Right kidney (tissue), 1 donor: ENCODE measurements at regions not wholly inside any gene's neighbourhood (a gene's known extent, or its start where the extent isn't known, plus 50 kb on each side); places are given as distances from the start of the nearest gene placed in this dataset.

Source experiments
- DNase-seq: peaks from one replicate; pipeline ENCODE4 v3.0.0-alpha.2; 2016

DNA sequence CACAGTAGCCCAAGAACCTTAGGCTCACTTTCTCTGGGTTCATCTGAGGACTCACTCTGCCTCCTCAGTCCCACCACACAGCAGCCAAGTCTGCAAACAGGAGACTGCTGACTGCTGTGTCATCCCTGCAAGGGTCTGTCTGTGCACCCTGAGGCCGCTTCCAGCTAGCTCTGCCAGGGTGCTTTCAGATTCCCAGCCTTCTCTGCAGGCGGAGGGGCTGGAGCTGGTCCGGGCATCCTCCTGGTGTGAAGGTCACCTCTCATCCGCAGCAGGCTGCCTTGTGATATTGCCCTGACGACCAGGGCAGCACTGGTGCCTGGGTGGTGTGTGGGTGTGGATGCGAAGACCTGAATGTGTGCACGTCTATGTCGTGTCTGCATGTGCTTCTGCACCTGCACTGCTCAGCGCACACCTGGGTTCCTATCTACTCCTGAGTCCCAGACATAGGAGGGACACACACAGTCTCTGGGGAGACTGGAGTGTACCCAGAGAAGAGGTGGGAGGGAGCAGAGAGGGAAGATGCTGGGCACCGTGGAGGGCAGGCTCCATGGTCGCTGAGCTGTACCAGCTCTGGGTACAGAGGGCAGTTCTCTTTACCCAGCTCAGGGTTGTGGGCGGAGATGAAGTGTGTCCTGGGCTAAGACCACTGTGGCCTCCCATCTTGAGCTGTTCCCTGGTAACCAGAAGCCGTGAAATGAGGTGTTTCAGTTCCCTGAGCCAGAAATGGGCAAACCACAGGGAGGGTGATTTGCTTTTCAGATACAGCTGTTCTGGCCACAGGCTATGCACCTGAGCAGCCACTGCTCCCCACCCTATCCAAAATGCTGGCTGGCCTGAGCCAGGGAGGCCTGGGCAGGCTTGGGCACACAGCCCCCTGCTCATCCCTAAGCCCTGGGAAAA lies 160.9 kb upstream of the CSF3R start:
- DNase-seq = no peak

DNA sequence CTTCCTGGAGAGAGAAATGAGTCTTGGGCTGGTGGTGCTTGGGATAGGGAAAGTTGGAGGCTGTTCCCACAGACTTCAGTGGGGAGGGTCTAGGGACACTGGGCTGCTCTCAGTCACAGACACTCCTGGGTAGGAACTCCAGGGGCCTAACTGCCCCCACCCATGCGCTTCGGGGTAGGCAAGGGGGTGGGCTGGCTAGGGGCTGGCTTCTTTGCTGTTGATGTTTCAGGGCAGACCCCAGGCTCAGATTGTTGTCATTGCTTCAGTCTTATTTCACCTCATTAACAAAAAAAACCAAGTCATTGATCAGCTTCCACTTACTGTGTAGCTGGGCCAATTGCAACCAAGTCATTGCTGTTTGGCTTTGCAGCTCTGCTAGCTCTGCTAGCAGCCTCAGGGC lies 160.1 kb upstream of the CSF3R start:
- no peak for DNase-seq

DNA sequence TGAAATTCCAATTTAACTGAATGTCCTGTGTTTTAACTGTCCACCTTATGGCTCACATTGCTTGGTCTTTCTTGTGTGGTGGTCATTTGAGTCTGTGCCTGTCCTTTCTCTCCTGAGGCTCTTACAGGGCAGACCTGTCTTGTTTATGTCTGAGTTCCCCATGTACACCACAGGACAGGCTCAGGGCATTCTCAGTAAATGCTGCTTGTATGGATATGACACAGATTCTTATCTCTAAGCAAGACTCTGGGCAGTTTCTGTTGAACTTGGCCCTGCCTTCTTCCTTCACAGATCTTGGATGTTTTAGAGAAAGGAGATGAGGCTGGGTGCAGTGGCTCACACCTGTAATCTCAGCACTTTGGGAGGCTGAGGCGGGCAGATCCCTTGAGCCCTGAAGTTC lies 159.1 kb upstream of the CSF3R start:
- no peak for DNase-seq

DNA sequence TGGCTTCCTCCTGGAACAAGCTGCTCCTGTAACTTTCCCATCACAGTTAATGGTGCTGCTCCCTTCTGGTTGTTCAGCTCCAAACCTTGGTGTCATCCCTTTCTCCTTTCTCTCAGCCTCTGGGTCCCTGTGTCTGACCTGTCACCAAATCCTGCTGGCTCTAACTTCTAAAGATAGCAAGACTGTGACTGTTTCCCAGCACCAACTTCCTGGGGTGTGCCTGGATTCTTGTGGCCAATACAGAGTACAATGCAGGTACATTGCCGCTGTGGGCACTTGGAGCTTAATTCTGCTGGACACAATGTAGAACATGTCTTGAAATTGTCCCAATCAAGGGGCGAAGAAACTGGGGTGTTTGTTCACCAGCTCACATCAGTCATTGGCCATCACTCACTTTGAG lies 156.7 kb upstream of the CSF3R start:
- DNase-seq = no peak

DNA sequence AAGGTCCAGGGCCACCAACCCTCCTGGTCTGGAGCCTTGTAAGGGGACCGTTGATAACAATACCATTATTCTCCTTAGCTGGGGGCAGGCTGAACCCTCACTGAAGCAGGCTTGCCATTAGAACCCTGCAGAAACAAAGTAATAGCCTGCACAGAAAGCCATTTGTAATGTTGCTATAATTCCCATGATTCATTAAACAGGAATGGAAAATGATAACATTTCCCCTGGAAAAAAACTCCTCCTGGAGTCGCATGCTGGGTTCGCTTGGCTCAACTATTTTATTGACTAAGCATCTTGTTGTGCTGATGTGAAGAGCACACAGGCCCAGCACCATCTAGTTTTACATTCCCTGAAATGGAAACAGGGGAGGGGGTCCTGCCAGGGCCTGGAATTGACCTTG lies 155.6 kb upstream of the CSF3R start:
- DNase-seq = no peak

DNA sequence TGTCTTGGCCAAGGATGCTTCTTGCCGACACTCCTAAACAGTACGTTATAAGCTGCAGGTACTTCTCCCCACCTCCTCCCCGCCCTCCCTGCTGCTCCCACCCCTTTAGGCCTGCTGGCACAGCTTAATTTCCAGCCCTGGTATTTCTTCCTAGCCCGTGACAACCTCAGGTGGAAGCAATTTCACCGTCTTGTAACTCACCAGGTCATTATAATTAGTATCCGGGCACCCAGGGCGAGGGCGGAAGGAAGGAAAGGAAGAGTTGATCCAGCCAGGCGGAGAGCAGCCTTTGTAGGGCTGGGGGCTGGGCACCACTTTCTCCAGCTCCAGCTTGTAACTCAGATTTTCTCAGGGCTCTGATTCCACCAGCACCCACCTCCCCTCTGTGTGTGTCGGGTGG lies 153.5 kb upstream of the CSF3R start:
- no peak for DNase-seq

DNA sequence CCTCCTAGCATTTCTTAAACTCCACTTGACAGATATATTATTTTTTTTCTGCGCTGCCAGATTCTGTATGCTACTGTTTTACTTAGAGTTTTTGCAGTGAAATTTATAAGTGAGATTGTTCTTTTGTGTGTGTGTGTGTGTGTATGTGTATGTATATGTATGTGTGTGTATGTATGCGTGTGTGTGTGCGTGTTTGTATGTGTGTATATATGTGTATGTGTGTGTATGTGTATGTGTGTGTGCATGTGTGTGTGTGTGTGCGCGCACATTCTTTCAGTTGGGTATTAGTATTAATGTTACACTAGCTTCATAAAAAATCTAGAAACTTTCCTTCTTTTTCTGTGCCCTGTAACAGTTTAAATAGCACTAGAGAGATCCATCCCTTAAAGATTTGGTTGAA lies 152.6 kb upstream of the CSF3R start:
- DNase-seq = no peak

DNA sequence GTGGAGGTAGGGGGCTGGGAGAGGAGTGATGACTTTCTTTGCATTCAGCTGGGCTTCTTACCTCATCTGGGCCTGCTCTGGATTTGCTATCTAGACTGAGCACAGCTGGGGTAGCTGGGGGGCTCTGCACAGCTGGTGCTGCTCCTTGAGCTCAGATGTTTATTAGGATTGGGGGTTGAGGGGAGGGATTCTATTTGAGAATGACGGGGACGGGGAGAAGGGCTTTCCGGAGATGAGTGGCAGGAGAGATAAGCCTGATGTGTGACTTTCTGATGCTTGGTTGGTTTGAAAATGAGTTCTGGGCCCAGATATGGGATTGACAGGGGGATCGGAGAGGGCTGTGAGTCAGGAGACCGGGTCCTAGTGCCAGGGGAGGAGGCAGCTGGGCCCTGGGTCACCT lies 146.1 kb upstream of the CSF3R start:
- no peak for DNase-seq

DNA sequence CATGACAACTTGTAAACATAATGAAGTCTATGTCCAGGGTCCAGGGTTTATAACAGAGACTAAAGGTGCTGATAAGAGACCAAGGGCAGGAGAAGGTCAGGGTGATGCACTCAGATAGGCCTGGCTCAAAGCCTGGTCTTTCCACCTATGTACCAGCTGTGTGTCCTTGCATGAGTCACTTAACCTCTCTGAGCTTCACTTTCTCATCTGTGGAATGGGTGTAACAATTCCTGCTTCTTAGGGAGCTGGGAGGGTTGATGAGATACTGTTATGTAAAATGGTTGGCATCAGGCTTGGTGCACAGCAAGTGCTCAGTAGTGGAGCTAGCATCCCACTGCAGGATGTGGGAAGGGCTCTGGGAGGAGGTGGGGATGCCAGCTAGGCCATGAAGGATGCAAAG lies 143.7 kb upstream of the CSF3R start:
- no peak for DNase-seq

DNA sequence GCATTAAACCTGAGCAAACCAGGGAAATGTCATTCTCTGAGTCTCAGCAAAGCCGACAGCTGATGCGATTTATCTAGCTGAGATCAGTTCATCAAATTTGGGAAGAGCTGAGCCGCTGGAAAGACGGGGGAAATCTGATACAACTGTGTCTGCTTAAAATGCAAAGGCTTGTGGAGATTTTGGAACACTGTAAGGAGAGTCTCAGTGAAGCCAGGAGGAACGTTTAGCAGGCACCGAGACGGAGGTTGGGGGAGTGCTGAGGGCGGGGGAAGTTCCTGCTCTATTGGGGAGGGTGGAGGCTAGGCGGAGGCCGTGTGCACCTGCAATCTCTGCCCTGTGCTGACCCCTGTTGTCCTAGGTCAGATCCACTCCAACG lies 143.2 kb upstream of the CSF3R start:
- DNase-seq = no peak

DNA sequence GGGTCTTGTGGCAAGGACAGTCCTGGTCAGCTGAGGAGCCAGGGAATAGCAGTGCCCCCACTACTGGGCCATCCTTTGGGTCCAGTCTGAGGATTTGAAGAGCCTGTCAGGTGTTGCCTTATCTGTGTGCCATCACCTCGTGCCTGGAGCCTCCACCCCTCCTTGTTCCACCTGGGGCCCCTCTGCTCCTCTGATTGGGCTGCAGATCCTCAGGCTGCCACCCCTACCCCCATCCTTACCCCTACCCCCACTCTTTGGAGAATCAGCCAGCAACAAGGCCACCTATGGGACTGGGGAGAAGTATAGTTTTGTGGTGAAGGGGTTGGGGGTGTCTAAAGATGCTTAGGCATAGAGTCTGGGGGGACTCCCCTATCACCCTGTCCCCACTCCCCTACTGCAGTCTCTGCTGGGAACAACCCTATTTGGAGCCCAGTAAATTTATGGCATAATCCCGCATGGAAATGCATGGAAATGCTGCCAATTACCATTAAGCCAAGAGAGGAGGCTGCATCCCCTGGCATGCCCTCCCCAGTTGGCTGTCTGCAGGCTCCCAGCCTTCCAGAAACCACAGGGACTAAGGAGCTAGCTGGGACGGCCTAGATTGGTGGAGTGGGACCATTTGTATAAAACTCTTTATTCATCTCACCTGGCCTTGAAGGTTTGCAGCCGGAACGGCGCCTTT lies 142.7 kb upstream of the CSF3R start:
- DNase-seq = no peak

DNA sequence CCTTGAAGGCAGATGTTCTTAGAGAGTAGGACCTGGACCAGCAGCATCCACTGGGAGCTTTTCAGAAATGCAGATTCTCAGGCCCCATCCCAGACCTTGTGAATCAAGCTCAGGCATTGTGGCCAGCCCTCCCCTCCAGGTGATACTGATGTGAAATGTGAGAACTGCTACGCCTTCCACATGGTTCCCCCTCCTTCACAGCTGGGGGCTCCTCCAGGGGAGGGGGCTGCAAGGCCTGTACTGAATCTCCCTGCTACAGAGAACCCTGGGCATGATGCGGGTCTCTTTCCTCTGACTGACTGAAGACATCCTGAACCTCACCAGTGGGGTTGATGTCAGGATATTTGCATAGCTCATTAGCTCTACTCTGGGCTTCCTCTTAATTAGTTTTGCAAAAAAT lies 141.8 kb upstream of the CSF3R start:
- no peak for DNase-seq

DNA sequence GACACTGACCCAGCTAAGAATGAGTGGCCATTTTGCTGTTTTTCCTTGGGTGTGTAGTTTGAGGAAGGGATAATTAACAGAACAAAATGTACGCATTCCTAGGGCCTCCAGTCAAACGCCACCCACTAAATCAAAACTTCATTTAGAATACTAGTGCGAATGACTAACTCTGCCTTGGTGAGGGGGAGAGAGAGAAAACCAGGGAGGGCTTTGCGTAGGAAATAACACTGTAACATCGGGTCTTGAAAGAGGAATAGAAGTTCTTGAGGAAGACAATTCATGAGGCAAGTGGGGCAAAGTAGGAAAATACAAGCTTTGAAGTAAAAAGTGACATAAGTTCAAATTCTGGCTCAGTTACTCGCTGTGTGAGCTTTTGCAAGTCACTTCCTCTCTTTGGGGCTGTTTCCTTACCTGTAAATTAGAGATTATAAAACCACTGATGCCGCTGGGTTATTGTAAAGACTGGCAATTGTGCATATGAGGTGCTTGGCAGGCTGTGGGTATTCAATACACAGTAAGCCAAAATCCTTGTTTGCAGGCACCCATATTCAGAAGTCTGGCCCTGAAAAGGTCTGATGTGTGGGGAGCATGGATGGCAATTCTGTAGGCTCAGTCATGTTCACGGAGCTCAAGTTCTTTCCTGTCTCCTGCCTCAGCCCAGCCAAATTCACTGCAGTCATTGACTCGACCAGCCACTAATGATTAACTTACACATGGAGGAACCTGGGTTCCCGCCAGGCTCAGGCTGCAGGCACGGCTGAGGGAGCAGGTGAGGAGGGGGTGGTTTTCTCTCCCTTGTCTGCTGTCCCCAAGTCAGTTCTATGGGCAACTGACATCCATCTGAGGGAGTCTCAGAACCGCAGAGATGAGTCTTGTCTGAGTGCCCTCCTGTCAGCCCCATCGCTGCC lies 140.3 kb upstream of the CSF3R start:
- peak; percentile 45 for DNase-seq

DNA sequence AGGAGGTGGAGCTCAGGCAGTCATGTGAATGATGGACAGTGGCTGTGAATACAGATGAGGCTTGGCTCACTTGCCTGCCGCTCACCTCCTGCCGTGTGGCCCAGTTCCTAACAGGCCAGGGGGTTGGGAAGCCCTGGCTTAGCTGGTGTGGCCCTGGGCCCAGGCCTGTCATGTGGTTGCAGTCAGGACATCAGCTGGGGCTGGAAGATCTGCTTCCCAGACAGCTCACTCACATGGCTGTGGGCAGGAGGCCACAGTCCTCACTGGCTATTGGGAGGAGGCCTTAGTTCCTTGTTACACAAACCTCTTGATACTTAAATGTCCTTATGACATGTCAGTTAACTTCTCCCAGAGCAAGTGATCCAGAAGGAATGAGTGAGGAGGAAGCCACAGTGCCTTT lies 138.8 kb upstream of the CSF3R start:
- DNase-seq = no peak

DNA sequence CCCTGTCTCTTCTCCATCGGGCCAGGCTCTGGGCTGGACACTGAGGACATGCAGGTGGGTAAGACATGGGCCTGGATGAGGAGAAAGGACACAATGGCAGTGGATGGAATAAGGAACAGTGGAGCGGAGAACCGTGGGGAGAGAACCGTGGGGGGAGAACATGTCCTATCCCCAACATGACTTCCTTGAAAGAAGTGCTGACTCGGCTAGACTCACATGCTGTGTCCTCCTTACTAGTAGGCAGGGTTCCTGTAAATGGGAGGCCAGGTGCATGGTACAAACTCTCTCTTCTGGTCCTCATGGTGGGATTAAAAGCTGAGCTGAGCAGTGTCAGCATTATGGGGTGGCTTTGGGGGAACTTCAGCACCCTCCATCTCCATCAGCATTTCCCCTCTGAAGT lies 137.4 kb upstream of the CSF3R start:
- DNase-seq = no peak

DNA sequence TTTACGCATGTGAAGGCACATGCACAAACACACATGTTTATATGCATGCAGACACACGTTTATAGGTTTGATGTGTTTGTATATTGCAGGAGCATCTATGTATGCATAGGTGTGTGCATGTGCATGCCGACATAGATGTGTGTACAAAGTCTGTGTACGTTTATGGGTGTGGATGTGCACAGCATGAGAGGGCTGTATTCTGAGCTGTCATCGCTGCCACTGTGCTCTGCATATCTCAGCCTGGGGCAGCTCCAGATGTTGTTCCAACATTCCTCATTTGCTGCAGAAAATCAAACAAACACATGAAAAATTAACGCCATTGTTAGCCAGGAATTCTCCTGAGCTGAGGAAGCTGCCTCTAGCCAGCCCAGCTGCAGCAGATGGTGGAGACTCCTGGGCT lies 132.3 kb upstream of the CSF3R start:
- DNase-seq = no peak

DNA sequence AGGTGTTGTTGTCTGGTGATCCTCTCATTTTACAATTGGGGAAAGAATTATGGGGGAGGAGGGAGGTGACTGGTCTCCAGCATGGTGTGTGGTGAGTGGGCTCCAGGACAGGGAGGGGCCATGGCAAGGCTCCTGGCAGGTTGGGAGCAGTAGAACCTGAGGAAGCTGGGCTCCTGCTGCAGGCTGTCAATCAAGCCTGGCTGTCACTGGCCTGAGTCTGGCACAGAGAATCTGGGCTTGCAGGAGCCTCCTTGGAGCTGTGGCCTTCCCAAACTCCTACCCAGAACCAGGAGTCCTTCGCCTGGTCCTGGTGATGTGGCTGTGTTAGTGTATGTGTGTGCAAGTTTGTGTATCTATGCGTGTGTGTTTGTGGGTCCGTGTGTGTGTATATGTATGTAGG lies 131.9 kb upstream of the CSF3R start:
- DNase-seq = no peak

DNA sequence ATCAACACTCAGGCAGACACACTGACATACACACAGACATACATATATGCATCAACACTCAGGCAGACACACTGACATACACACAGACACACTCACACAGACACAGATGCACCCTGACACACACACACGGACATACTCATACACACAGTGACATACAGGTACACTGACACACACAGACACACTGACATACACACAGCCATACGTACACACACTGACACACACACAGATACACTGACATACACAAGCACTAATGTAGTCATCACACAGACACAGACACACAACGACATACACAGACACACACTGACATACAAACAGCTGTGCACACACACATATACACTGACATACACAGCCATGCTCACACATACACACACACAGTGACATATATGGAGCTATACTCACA lies 131.0 kb upstream of the CSF3R start:
- no peak for DNase-seq

DNA sequence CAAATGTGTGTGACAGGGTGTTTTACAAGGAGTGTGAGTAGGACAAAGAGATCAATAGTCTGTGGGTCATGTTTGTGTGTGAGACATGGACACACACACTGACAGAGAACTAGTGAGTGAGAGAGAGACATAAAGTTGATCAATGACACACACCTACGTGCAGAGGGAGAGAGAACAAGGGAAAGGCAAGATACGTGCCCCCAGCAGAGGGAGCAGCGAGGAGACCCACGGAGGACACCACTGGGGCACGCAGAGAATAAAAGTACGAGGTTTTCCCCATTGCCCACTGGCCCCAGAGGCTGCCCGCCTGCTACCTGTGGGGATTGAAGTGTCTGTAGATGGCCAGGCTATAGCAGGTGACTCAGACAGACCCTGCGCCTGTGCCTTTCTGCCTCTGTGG lies 130.2 kb upstream of the CSF3R start:
- no peak for DNase-seq

DNA sequence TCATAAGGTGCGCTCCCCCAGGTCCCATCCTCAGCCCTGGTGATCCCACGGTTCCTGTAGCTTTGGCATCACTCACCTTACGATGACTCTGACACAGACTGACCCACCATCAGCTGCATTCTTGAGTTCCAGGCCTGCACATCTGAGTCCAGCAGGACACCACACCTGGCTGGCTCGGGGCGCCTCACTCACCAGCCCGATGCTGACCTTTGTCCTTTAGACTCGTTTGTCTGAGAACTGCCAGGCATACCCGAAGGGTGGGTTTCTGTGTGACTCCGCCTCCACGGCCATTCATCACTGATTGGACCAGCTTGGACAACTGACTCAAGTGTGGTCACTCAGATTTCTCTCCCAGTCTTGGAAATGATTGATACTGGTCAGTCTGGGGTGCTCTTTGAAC lies 129.4 kb upstream of the CSF3R start:
- no peak for DNase-seq

DNA sequence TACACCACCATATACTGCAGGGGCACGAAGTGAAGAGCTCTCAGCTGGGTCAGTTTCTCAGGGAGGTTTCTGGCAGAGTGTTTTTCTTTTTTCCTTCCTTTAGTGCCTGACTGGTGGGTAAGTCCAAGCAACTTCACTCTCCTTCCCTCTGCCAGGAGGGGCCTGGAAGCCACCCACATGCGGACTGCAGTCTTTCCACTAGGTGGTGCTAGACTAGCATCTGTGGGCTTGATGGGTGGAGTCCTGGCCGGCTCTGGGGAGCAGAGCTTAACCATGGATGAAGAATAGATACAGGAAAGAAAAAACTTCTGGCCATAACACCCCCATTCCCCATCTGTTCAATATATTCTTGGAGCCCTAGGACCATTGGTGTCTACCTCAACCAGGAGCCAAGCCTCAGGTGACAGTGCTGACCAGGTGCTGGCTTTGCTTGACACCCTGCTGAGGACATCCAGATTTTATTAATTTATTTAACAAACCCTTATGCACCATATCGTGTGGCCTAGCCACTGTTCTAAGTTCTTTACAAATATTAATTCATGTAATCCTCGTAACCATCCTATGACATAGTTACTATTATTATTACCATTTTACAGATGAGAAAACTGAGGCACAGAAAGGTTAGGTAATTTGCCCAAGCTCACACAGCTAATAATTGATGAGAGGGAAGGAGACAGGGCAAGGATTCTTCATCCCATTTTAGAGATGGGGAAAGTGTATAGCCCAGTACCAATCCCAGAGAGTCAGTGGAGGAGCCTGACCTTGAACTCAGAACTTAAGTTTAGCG lies 126.7 kb upstream of the CSF3R start:
- peak; percentile 41 for DNase-seq

DNA sequence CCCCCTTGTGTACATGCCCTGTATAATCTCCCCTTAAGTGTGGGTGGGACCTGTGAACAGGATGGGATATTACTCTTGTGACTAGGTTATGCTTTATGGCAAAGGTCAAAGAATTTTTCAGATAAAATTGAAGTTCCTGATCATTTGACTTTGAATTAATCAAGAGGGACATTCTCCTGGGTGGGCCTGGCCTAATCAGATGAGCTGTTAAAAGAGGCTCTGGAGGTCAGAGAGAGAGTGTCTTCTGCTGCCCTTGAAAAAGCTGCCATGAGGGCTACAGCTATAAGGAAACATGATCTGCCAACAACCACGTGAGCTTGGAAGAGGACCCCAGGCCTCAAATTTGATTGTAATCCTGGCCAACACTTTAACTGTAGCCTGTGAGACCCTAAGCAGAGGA lies 125.6 kb upstream of the CSF3R start:
- DNase-seq = no peak
